Vagina (tissue), 2 donors: ENCODE measurements at regions not wholly inside any gene's neighbourhood (a gene's known extent, or its start where the extent isn't known, plus 50 kb on each side); places are given as distances from the start of the nearest gene placed in this dataset.

Experiments
- DNase-seq, 2 donors: peaks; one replicate each; pipeline ENCODE4 v3.0.0-alpha.2; 2017; ENCODE audit errors: extremely low spot score in 2 of 2
- H3K27ac ChIP-seq: fragments of 200-600 bp; sonication (generic); one replicate; pipeline ENCODE4 v1.5.1; 2019
- H3K27me3 ChIP-seq: fragments of 200-600 bp; sonication (generic); one replicate; pipeline ENCODE4 v1.5.1; 2019
- H3K36me3 ChIP-seq, 2 donors: fragments of 200-600 bp; sonication (generic); one replicate each; pipeline ENCODE4 v1.5.1; 2017 to 2019
- H3K4me1 ChIP-seq: fragments of 200-600 bp; sonication (generic); one replicate; pipeline ENCODE4 v1.5.1; 2019
- H3K4me3 ChIP-seq, 2 donors: fragments of 200-600 bp; sonication (generic); 1 replicate in 1 of 2; 2 replicates in 1 of 2; pipeline ENCODE4 v1.5.1; 2016 to 2019
- H3K9me3 ChIP-seq: fragments of 200-600 bp; sonication (generic); one replicate; pipeline ENCODE4 v1.5.1; 2019
- CTCF ChIP-seq, 3 experiments: fragments of 450-650 bp in 2 of 3; fragments of 200-600 bp in 1 of 3; sonication (generic) in 1 of 3; IDR thresholded peaks; one replicate each; pipeline ENCODE4 v1.5.1; 2017 to 2019; ENCODE audit warnings: antibody characterized with exemption in 3 of 3, mild to moderate bottlenecking in 2 of 3, moderate library complexity in 2 of 3
- POLR2A ChIP-seq, 2 donors: fragments of 450-650 bp; IDR thresholded peaks; one replicate each; pipeline ENCODE4 v1.6.1; 2017; ENCODE audit warnings: antibody characterized with exemption in 2 of 2, mild to moderate bottlenecking in 2 of 2, moderate library complexity in 2 of 2
- POLR2AphosphoS5 ChIP-seq, 2 donors: sonication (generic); formaldehyde crosslinking; IDR thresholded peaks; one replicate each; pipeline ENCODE4 v1.9.0; 2017; ENCODE audit warnings: antibody characterized with exemption in 2 of 2, mild to moderate bottlenecking in 2 of 2, low read depth in 1 of 2; ENCODE audit not compliant: insufficient read depth in 1 of 2
- intact Hi-C: fragments of 100-400 bp; cut with DNase I; formaldehyde crosslinking; loops from one replicate; pipeline ENCODE4 v1.15.1; 2023

- Histone ChIP-seq H3K4me1 (no peaks in the 10 kb centered on the region), H3K36me3 (no peaks in the 10 kb centered on the region), H3K27ac (no peak overlapping the region), H3K9me3 (no peaks in the 10 kb centered on the region), H3K27me3 (no peaks in the 10 kb centered on the region), H3K4me3 (no peak overlapping the region)
- DNase-seq: no peak
- TF ChIP-seq POLR2AphosphoS5 (IDR thresholded peaks at IDR 0.05; ENCODE audit: insufficient read depth in 1 of 2, low read depth in 1 of 2) (no peak), POLR2A (IDR thresholded peaks at IDR 0.05) (no peak), CTCF (IDR thresholded peaks at IDR 0.05) (no peak)
- intact Hi-C loops: no loop called here
Observed at GRCh38 chr11:92067016-92067415, 157.6 kb upstream of the FAT3 start.

GRCh38 chr11:92061456-92062062 is 163.1 kb upstream of the FAT3 start:
- Histone ChIP-seq H3K27ac (no peak overlapping the region), H3K4me1 (no peaks in the 10 kb centered on the region), H3K36me3 (no peaks in the 10 kb centered on the region), H3K4me3 (no peak overlapping the region), H3K9me3 (no peaks in the 10 kb centered on the region), H3K27me3 (no peaks in the 10 kb centered on the region)
- intact Hi-C loops: no loop called here
- no peak for TF ChIP-seq POLR2A (IDR thresholded peaks at IDR 0.05)
- no peak for TF ChIP-seq POLR2AphosphoS5 (IDR thresholded peaks at IDR 0.05; ENCODE audit: insufficient read depth in 1 of 2, low read depth in 1 of 2)
- TF ChIP-seq CTCF (IDR thresholded peaks at IDR 0.05): no peak
- DNase-seq: no peak

DNA sequence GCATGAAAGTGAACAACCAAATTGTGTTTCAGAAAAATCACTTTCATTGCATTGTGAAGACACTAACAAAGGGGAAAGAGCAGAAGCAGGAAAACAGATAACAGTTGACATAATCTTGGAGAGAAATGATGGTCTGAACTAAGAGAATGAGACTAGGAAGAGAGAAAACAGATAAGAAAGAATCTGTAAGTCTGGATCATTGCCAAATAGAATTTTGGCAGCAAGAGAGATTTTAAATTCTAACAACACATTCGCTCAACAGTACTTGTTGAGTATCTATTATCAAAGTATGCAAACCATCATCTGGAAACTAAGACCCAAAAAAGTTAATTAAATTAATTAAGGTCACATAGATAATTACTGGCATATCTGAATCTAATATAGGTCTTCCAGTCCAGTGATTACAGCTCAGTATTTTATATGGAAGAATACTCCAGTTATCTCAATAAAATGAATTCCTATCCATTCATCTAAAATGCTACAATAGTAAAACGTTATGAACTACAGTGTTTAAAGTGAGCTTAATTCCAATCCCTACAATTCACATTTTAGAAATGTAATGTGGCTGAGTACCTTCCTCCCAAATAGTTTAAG is 166.7 kb upstream of the FAT3 start:
- no peak for DNase-seq
- no peak for TF ChIP-seq POLR2AphosphoS5 (IDR thresholded peaks at IDR 0.05; ENCODE audit: insufficient read depth in 1 of 2, low read depth in 1 of 2)
- no peak for TF ChIP-seq CTCF (IDR thresholded peaks at IDR 0.05)
- no peak for TF ChIP-seq POLR2A (IDR thresholded peaks at IDR 0.05)
- Histone ChIP-seq H3K4me1 (no peaks in the 10 kb centered on the region), H3K27ac (no peak overlapping the region), H3K9me3 (no peaks in the 10 kb centered on the region), H3K27me3 (no peaks in the 10 kb centered on the region), H3K4me3 (no peak overlapping the region), H3K36me3 (no peaks in the 10 kb centered on the region)
- intact Hi-C loops: no loop called here

DNA sequence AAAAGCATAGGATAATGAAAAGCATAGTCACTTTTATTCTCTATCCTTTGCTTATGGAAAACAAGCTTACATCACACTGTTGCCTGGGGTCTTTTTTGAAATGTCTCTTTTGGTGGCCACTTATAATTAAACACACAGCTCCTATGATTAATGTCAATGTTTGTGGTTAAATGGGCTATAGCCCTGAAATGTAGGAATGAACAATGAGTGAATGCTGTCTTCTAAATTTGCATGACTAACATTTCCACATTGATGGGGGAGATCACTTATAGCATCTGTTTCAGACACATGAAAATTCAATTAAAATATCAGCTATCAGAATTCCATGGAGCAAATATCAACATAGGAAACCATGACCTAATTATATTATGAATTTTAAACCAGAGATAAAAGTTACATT is 171.4 kb upstream of the FAT3 start:
- DNase-seq: no peak
- no peaks in the 10 kb centered on the region for H3K36me3 ChIP-seq
- no peak overlapping the region for H3K27ac ChIP-seq

More for the DNA sequence above, 171.4 kb upstream of the FAT3 start:
- TF ChIP-seq CTCF (IDR thresholded peaks at IDR 0.05): no peak
- TF ChIP-seq POLR2AphosphoS5 (IDR thresholded peaks at IDR 0.05; ENCODE audit: insufficient read depth in 1 of 2, low read depth in 1 of 2): no peak
- no peak for TF ChIP-seq POLR2A (IDR thresholded peaks at IDR 0.05)
- Histone ChIP-seq H3K4me1 (no peaks in the 10 kb centered on the region), H3K27me3 (no peaks in the 10 kb centered on the region), H3K9me3 (no peaks in the 10 kb centered on the region), H3K4me3 (no peak overlapping the region)
- intact Hi-C loops: no loop called here
